Activated CD8-positive, alpha-beta T cell treated with anti-CD3 and anti-CD28 coated beads, Interleukin-2, amount 10 ng/mL, durations not matched to agents 7 days and 5 days (primary cell): ENCODE measurements at regions not wholly inside any gene's neighbourhood (a gene's known extent, or its start where the extent isn't known, plus 50 kb on each side); places are given as distances from the start of the nearest gene placed in this dataset.

Source experiments
- ATAC-seq: fragments of 150-1000 bp; cut with Tn5 transposase; one replicate; pipeline ENCODE4 v1.10.0; 2021; ENCODE audit warnings: moderate library complexity
- CTCF ChIA-PET: fragments of 350-600 bp; sonication (Branson Sonifier 250); formaldehyde crosslinking; loops from one replicate; lab custom pipeline; 2021; ENCODE audit warnings: antibody characterized with exemption; lab: Charles Lee
- POLR2A ChIA-PET: fragments of 350-600 bp; sonication (Branson Sonifier 250); formaldehyde crosslinking; loops from one replicate; lab custom pipeline; 2021; ENCODE audit warnings: antibody characterized with exemption; lab: Charles Lee
- DNase-seq: peaks from one replicate; pipeline ENCODE4 v3.0.0-alpha.2; 2020
- H3K27ac Mint-ChIP-seq: one replicate; pipeline ENCODE4 v1.8.0; 2021; ENCODE audit warnings: mild to moderate bottlenecking, mixed read lengths
- H3K27me3 Mint-ChIP-seq: one replicate; pipeline ENCODE4 v1.8.0; 2021; ENCODE audit warnings: low read depth, mixed read lengths
- H3K36me3 Mint-ChIP-seq: one replicate; pipeline ENCODE4 v1.8.0; 2021; ENCODE audit warnings: low read depth, mixed read lengths
- H3K4me1 Mint-ChIP-seq: one replicate; pipeline ENCODE4 v1.8.0; 2021; ENCODE audit warnings: low read depth, mixed read lengths
- H3K4me3 Mint-ChIP-seq: one replicate; pipeline ENCODE4 v1.8.0; 2021; ENCODE audit warnings: mild to moderate bottlenecking, mixed read lengths
- H3K9me3 Mint-ChIP-seq: one replicate; pipeline ENCODE4 v1.8.0; 2022; ENCODE audit warnings: mixed read lengths; ENCODE audit not compliant: insufficient read depth

DNA sequence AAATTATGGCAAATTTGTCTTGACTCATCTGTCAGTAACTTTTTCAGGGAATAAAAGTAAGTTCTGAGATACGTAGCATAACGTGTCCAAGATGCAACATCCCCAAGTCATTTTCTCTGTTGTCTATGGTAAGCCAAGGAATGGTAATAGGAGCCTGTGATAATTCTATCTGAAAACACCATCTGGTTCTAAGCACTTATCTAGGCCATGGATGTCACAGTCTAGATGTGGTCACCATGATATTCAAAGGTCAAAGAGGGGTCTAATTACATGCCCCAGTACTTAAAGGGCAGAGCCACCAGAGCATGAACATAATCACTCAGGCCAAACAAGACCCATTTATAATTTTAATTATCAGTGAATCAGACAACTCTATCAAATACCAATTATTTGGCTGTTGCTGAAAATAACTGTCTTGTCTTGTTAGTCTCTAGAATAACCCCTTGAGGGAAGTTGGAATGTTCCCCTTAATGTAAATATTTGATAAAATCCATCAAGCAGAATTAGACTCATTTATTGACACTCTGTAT is 225.1 kb upstream of the MPPED2 start:
- Mint-ChIP-seq H3K4me3 (no peak overlapping the region), H3K36me3 (no peaks in the 10 kb centered on the region), H3K9me3 (no peaks in the 10 kb centered on the region), H3K27ac (no peak overlapping the region), H3K4me1 (no peaks in the 10 kb centered on the region), H3K27me3 (no peaks in the 10 kb centered on the region)
- CTCF ChIA-PET = no interaction called here
- POLR2A ChIA-PET = no interaction called here
- ATAC-seq (no peak), DNase-seq (no peak)

DNA sequence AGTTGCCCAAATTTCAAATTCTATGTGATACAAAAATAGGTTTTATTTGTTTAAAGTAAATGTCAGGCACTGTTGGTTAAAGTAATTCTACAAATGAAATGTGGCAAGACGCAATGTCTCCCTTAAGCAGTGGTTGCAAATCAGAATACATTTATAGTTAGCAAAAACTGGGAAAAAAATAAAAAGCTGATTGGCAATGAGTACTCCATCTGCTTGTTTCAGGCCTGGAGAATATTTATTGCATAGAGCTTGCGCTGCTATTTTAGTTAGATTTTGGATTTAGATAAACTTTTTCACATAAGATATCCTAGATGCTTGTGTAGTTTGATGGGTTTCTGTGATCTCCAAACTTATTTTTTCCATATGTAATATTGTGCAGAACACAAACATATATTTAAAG is 224.0 kb upstream of the MPPED2 start:
- ChIA-PET CTCF (no interaction called here), POLR2A (no interaction called here)
- no peaks in the 10 kb centered on the region for H3K36me3 Mint-ChIP-seq
- ATAC-seq (no peak), DNase-seq (no peak)
- H3K4me3 Mint-ChIP-seq = no peak overlapping the region
- H3K9me3 Mint-ChIP-seq = no peaks in the 10 kb centered on the region
- H3K27me3 Mint-ChIP-seq = no peaks in the 10 kb centered on the region
- H3K4me1 Mint-ChIP-seq = no peaks in the 10 kb centered on the region
- H3K27ac Mint-ChIP-seq = no peak overlapping the region

DNA sequence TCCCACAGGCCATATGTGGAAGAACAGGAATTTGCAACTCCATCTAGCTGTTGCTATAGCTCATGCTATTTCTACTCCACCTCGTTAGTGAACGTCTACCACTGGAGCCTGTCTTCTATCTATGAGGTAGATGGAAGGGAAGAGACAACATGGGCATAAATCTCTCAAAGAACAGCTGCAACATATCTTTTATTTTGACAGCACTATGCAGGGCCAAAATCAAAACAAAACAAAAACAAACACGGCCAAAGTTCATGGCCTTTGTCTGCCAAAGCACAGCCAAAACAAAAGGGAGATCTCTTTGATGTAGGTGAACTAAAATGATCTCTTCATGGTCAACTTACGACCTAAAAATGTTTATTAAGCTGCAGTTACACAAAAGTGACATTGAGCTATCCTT is 215.2 kb upstream of the MPPED2 start:
- Mint-ChIP-seq H3K27ac (no peak overlapping the region), H3K4me1 (no peaks in the 10 kb centered on the region), H3K36me3 (no peaks in the 10 kb centered on the region), H3K9me3 (no peaks in the 10 kb centered on the region), H3K27me3 (no peaks in the 10 kb centered on the region), H3K4me3 (no peak overlapping the region)
- ChIA-PET CTCF (no interaction called here), POLR2A (no interaction called here)
- ATAC-seq (no peak), DNase-seq (no peak)

DNA sequence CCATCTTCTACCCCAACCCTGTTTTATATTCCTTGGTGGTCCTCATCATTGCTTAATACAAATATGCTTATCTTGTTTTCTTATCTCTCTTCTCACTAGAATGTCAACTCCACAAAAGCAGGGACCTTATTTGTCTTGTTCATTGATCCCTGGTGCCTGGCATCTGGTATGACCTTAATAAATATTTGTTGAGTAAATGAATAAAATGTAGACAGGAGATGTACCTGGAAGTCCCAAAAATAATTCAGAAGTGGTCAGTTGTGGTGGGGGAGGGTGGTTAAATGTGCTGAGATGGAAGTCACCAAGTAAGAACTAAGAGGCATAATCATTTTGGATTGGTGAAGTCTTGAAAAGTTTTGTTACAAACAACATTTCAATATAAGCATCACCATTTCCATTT is 214.8 kb upstream of the MPPED2 start:
- no peak overlapping the region for H3K4me3 Mint-ChIP-seq
- H3K36me3 Mint-ChIP-seq = no peaks in the 10 kb centered on the region
- no peaks in the 10 kb centered on the region for H3K9me3 Mint-ChIP-seq
- no peaks in the 10 kb centered on the region for H3K4me1 Mint-ChIP-seq
- H3K27ac Mint-ChIP-seq = no peak overlapping the region
- CTCF ChIA-PET = no interaction called here
- DNase-seq = no peak
- no peaks in the 10 kb centered on the region for H3K27me3 Mint-ChIP-seq
- ATAC-seq = no peak
- POLR2A ChIA-PET = no interaction called here

DNA sequence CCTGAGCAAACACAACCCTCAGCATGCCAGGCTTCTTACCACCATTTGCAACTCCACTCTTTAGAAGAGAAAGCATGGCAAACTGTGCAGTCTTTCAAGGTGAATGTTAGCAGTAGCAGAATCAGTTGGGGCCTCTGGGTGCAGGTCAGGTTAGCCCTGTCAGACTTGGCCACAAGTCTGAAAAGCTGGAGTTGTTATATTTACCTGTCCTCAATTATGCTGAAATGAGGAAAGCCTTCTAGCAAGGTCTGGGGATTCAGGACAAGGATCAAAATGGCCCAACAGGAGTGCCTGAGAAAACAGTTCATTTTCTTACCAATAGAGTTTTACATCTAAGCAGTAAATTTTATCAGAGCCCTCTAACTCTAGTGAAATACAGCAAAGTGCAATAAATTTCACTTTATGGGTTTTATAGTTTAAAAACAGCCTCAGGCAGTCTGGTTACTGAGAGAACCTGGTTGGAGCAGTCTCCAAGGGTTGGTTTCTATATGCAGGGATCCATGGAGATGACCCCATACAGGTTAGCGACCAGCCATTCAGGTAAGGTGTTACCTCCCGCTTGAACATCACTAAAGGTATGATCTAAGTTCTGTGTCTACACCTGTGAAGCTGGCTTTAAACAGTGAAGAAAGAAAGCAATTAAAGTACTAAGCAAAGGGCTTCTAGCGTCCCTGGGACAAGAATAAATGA is 212.5 kb upstream of the MPPED2 start:
- H3K4me3 Mint-ChIP-seq = no peak overlapping the region
- no peak for DNase-seq
- ATAC-seq = no peak
- H3K36me3 Mint-ChIP-seq = no peaks in the 10 kb centered on the region
- H3K9me3 Mint-ChIP-seq = no peaks in the 10 kb centered on the region
- H3K4me1 Mint-ChIP-seq = no peaks in the 10 kb centered on the region
- H3K27ac Mint-ChIP-seq = no peak overlapping the region
- ChIA-PET CTCF (no interaction called here), POLR2A (no interaction called here)
- H3K27me3 Mint-ChIP-seq = peaks cover 2% of the 10 kb centered on the region

DNA sequence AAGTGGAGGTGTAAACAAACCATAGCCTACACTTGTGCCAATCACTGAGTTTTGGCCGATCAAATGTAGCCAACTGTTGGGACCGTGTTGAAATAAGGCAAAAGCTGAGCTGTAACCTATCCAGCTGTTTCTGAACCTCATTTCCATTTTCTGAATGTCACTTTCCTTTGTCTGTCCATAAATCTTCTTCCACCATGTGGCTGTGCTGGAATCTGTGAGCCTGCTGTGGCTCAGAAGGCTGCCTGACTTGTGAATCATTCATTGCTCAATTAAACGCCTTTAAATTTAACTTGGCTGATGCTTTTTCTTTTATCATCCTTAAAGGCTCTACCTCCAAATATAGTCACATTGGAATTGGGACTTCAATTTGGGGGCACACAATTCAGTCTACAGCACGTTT is 203.1 kb upstream of the MPPED2 start:
- Mint-ChIP-seq H3K36me3 (no peaks in the 10 kb centered on the region), H3K9me3 (peaks cover 7% of the 10 kb centered on the region), H3K27ac (no peak overlapping the region), H3K27me3 (peaks cover 1% of the 10 kb centered on the region), H3K4me3 (no peak overlapping the region), H3K4me1 (no peaks in the 10 kb centered on the region)
- ChIA-PET CTCF (no interaction called here), POLR2A (no interaction called here)
- no peak for DNase-seq
- no peak for ATAC-seq

DNA sequence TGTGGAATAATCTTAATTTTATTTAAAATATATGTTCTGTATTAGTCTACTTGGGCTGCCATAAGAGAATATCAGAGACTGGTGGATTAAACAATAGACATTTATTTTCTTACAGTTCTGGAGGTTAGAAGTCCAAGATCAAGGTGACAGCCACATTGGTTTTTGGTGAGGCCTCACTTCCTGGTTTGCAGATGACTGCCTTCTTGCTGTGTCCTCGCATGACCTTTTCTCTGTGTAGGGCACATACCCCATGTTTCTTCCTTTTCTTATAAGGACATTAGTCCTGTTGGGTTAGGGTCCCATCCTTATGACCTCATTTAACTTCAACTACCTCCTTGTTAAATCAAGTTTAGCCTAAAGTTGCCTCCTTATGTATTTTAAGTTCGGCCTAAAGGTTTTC is 202.7 kb upstream of the MPPED2 start:
- H3K4me1 Mint-ChIP-seq = no peaks in the 10 kb centered on the region
- no peaks in the 10 kb centered on the region for H3K27me3 Mint-ChIP-seq
- POLR2A ChIA-PET = no interaction called here
- H3K36me3 Mint-ChIP-seq = no peaks in the 10 kb centered on the region
- CTCF ChIA-PET = no interaction called here
- H3K27ac Mint-ChIP-seq = no peak overlapping the region
- H3K9me3 Mint-ChIP-seq = peaks cover 7% of the 10 kb centered on the region
- ATAC-seq = no peak
- H3K4me3 Mint-ChIP-seq = no peak overlapping the region
- no peak for DNase-seq

DNA sequence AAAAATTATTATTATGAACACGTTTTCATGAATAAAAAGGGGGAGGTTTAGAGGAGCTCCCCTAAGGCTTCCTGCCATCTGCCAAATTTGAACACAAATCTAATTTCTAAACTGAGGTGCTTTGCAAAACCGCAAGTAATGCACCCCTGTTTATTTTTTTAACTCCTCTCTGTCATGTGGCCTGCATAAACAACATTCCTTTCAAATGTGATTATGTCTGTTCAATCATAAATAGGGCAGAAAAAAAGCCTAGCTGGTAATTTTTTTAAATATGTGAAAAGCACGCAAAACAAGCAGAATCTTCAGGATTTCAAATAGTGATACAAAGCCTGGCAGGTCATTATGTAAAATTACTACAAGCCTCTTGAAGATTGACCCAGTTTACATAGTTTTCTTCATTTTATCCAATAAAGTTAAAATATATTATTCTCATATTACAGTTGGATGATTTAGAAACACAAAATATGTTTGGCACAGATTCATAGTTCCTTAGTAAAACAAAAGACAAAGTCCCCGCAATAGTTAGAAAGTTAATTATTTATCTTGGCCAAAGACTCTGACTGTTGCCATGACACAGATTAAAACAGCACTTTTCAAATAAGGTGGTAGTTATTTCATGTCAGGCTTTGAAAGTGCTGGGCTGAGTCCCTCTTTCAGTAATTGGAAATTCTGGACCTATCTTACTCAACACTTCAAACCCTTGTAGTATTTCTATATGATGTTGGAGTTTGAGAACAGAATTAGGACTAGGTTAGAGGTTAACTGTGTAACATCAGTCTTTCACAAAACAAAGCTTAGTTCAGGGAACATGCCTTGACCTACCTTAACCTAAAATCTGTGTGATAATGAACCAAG is 200.3 kb upstream of the MPPED2 start:
- Mint-ChIP-seq H3K4me3 (no peak overlapping the region), H3K36me3 (no peaks in the 10 kb centered on the region), H3K27ac (no peak overlapping the region), H3K9me3 (peaks cover 7% of the 10 kb centered on the region), H3K27me3 (no peaks in the 10 kb centered on the region), H3K4me1 (no peaks in the 10 kb centered on the region)
- ChIA-PET POLR2A (no interaction called here), CTCF (no interaction called here)
- no peak for ATAC-seq
- no peak for DNase-seq

DNA sequence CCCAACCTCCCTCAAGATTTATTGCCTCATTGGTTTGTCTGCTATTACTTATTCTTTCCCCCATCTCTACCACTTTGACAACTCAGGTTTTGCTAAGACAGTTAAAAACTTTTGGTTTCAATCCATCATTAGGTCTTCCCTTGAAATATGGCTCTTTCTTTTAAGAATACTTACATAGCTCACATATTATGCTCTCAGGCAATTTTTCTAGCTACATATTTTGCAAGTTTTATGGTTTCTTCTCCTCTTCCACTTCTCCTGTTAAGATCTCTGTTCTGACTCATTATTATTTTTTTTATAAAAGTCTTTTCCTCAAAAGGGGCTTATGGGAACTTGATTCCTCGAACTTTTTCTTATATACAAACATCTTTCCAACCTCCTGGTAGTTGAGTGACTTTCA is 192.4 kb upstream of the MPPED2 start:
- no peak for DNase-seq
- ChIA-PET CTCF (no interaction called here), POLR2A (no interaction called here)
- no peaks in the 10 kb centered on the region for H3K9me3 Mint-ChIP-seq
- H3K27me3 Mint-ChIP-seq = no peaks in the 10 kb centered on the region
- H3K36me3 Mint-ChIP-seq = no peaks in the 10 kb centered on the region
- no peaks in the 10 kb centered on the region for H3K4me1 Mint-ChIP-seq
- no peak overlapping the region for H3K27ac Mint-ChIP-seq
- H3K4me3 Mint-ChIP-seq = no peak overlapping the region
- ATAC-seq = no peak

DNA sequence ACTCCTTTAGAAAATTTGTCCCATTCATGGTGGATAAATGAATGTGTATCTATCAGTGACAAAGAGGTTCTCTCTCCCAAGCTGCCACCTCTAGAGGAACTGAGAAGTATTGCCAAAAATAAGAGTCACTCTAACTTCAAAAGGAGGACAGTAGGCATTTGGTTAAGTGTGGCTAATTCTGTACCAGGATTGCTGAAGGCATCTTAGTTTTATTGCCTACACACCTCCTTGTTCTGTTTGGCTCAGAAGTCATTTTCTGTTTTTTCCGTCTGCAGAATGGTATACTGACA is 189.0 kb upstream of the MPPED2 start:
- Mint-ChIP-seq H3K36me3 (no peaks in the 10 kb centered on the region), H3K9me3 (no peaks in the 10 kb centered on the region), H3K4me3 (no peak overlapping the region), H3K27ac (no peak overlapping the region), H3K27me3 (no peaks in the 10 kb centered on the region), H3K4me1 (no peaks in the 10 kb centered on the region)
- CTCF ChIA-PET = no interaction called here
- POLR2A ChIA-PET = no interaction called here
- ATAC-seq (no peak), DNase-seq (no peak)

DNA sequence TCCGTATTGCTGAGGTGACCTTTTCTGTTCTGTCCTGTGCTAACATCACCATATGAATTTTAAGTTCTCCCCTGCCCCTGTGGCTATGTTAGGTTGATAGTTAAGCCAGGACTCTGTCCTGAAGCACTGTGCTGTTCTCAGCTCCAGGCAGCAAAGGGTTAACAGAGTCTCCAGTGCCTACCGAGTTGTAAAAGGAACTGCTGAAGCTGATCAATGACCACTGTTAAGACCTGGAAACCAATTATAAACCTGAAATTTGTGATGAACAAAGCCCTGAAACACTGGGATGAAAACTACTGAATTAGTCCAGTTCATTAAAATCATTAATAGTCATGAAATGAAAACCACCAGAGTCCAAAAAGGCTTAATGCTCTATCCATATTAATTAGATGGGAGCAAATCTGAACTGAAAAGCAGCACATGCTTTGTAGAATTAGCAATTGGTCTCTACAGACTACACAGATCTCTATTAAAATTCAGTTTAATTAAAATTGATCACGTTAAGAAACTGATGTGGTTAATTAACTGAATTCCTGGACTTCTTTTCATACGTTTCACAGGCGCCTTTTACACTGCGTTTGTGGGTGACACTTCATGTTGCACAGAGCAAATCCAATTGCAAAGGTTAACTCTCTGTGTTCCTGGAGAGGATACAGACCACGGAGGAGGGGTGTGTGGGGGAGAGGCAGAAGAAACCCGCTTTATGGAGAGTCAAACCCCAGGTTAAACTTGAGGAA is 188.5 kb upstream of the MPPED2 start:
- CTCF ChIA-PET = no interaction called here
- no peaks in the 10 kb centered on the region for H3K9me3 Mint-ChIP-seq
- no peak for DNase-seq
- H3K27me3 Mint-ChIP-seq = no peaks in the 10 kb centered on the region
- no peak overlapping the region for H3K27ac Mint-ChIP-seq
- H3K4me1 Mint-ChIP-seq = no peaks in the 10 kb centered on the region
- no peak for ATAC-seq
- H3K36me3 Mint-ChIP-seq = no peaks in the 10 kb centered on the region
- POLR2A ChIA-PET = no interaction called here
- no peak overlapping the region for H3K4me3 Mint-ChIP-seq

DNA sequence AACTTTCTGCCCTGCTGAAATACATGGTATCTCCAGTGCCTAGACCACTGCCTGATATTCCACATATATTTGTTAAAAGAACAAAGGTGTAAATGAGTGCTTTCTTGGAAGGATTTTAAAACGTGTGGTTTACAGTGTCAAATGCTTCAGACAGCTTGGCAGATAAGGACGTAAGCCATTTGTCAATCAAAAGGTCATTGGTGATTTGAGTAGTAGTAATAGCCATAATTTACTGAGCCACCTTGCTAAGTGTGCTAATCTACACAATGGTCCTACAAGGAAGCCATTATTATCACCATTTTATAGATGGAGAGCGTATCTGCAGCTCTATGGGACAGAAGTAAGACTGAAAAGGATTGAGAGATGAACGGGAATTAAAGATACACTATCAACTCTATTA is 186.8 kb upstream of the MPPED2 start:
- ATAC-seq (no peak), DNase-seq (no peak)
- H3K27ac Mint-ChIP-seq = no peak overlapping the region
- no peaks in the 10 kb centered on the region for H3K9me3 Mint-ChIP-seq
- H3K27me3 Mint-ChIP-seq = no peaks in the 10 kb centered on the region
- CTCF ChIA-PET = no interaction called here
- no peaks in the 10 kb centered on the region for H3K4me1 Mint-ChIP-seq
- no peaks in the 10 kb centered on the region for H3K36me3 Mint-ChIP-seq
- no peak overlapping the region for H3K4me3 Mint-ChIP-seq
- POLR2A ChIA-PET = interaction anchor here (0.7 kb wide), 1 partner anchor 260 kb away, joined by 4 read pairs; no protein-coding TSS in a partner anchor
